ENCODE measurements at regions not wholly inside any gene's neighbourhood (a gene's known extent, or its start where the extent isn't known, plus 50 kb on each side); places are given as distances from the start of the nearest gene placed in this dataset.

DNA sequence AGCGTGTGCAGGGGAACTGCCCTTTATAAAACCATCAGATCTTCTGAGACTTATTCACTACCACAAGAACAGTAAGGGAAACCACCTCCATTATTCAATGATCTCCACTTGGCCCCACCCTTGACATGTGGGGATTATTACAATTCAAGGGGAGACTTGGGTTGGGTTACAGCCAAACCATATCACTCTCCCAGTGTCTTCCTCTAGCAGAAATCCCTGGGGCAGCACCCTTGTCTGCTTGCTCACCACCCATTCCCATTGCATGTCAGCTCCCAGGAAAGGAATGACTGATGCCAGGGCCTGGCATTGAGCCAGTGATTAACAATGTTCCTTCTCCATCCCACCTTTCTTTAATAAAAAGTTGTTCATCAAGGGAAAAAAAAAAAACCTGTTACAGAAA is 199.0 kb downstream of the IRX1 start (continued):
- TF ChIP-seq, protein P1, sequence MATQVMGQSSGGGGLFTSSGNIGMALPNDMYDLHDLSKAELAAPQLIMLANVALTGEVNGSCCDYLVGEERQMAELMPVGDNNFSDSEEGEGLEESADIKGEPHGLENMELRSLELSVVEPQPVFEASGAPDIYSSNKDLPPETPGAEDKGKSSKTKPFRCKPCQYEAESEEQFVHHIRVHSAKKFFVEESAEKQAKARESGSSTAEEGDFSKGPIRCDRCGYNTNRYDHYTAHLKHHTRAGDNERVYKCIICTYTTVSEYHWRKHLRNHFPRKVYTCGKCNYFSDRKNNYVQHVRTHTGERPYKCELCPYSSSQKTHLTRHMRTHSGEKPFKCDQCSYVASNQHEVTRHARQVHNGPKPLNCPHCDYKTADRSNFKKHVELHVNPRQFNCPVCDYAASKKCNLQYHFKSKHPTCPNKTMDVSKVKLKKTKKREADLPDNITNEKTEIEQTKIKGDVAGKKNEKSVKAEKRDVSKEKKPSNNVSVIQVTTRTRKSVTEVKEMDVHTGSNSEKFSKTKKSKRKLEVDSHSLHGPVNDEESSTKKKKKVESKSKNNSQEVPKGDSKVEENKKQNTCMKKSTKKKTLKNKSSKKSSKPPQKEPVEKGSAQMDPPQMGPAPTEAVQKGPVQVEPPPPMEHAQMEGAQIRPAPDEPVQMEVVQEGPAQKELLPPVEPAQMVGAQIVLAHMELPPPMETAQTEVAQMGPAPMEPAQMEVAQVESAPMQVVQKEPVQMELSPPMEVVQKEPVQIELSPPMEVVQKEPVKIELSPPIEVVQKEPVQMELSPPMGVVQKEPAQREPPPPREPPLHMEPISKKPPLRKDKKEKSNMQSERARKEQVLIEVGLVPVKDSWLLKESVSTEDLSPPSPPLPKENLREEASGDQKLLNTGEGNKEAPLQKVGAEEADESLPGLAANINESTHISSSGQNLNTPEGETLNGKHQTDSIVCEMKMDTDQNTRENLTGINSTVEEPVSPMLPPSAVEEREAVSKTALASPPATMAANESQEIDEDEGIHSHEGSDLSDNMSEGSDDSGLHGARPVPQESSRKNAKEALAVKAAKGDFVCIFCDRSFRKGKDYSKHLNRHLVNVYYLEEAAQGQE (IDR thresholded peaks at IDR 0.05): no peak
- no peak for TF ChIP-seq KDM1A (IDR thresholded peaks at IDR 0.05; ENCODE audit: low read depth)

DNA sequence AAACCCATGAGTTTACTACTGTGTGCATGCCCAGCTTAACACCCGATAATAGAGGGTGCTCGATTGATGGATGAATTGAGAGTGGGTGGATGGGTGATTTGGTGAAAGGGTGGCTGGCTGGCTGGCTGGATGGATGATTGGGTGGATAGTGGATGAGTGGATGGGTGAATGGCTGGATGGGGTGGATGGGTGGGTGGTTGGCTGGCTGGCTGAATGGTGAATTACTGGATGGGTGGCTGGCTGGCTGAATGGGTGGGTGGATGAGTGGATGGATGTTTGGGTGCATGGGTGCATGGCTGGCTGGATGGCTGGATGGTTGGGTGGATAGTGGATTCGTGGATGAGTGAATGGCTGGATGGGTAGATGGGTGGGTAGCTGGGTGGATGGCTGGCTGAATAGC is 201.1 kb downstream of the IRX1 start:
- no peak overlapping the region for H3K4me2 ChIP-seq
- CTCF ChIA-PET: no interaction called here
- no peak overlapping the region for H3K27ac ChIP-seq
- no peaks in the 10 kb centered on the region for H3K4me1 ChIP-seq
- ATAC-seq: no peak
- WGBS (ENCODE audit: missing lambda C conversion rate): 0% methylated on average over 3 of the region's 3 CpGs
- H3K4me3 ChIP-seq: no peak overlapping the region
- no peak for FAIRE-seq
- no peak for TF ChIP-seq RCOR1 (IDR thresholded peaks at IDR 0.05; ENCODE audit: low read depth, low read length)
- TF ChIP-seq RFX5 (IDR thresholded peaks at IDR 0.05): no peak
- H3K9me3 ChIP-seq: peaks cover 6% of the 10 kb centered on the region; the same call in 1 of the 3 replicates
- POLR2A ChIA-PET: no interaction called here
- DNase-seq (ENCODE audit: low read depth in 1 of 2, low spot score in 1 of 2): no peak

DNA sequence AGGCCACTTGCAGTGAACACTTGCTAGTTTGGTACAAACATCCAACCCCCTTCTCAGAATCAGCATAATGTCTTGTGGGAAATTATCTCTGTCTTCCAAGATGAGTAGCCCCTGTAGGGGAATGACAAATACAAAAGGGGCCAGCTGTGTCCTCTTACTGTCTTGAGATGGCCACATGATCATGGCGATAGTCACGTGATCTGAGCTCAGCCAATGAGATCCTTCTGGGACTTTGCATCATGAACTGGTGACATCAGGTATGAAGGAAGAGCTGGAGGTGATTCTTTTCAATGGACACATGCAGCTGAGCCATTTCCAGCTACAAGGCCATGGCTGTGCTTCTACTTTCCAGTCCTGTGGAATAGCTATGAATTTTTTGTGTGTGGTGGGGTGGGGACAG is 206.3 kb downstream of the IRX1 start:
- ChIA-PET CTCF (no interaction called here), POLR2A (no interaction called here)
- 0 out of 3 replicates have a peak, but pooled peaks cover 3% of the 10 kb centered on the region for H3K9me3 ChIP-seq
- H3K4me1 ChIP-seq: no peaks in the 10 kb centered on the region
- WGBS (ENCODE audit: missing lambda C conversion rate): 4% methylated on average over 2 of the region's 2 CpGs
- peak in 1 of 2 experiments; percentile 2 for DNase-seq (ENCODE audit: low read depth in 1 of 2, low spot score in 1 of 2)
- no peak for ATAC-seq
- FAIRE-seq: no peak
- TF ChIP-seq, protein P2, sequence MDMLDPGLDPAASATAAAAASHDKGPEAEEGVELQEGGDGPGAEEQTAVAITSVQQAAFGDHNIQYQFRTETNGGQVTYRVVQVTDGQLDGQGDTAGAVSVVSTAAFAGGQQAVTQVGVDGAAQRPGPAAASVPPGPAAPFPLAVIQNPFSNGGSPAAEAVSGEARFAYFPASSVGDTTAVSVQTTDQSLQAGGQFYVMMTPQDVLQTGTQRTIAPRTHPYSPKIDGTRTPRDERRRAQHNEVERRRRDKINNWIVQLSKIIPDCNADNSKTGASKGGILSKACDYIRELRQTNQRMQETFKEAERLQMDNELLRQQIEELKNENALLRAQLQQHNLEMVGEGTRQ (IDR thresholded peaks at IDR 0.05): peak; percentile 59
- TF ChIP-seq TP53 (CRISPR knock-in tag; IDR thresholded peaks at IDR 0.05): no peak
- H3K4me2 ChIP-seq: no peak overlapping the region
- no peak overlapping the region for H3K4me3 ChIP-seq
- no peak overlapping the region for H3K27ac ChIP-seq

DNA sequence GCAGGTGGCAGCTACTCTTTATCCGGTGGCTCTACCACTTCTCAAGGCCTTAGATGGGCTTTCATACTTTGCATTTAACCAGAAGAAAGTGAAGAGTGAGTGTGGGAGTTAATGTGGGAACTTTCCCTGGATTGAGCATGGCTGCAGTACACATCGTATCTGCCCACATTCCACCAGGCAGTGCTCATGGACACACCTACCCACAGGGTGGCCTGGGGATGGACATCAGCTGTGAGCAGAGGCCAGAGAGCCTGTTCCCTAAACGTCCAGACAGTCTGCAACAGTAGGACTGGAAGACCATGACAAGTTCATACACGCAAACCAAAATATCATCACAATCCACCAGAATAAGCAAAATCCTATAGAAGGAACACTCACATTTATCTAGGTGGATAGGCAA is 213.8 kb downstream of the IRX1 start:
- FAIRE-seq (no peak), DNase-seq (ENCODE audit: low read depth in 1 of 2, low spot score in 1 of 2) (no peak), ATAC-seq (no peak)
- no peaks in the 10 kb centered on the region for H3K9me3 ChIP-seq
- POLR2A ChIA-PET: no interaction called here
- no peak overlapping the region for H3K27ac ChIP-seq
- no peak overlapping the region for H3K4me2 ChIP-seq
- WGBS (ENCODE audit: missing lambda C conversion rate): 28% methylated on average over 4 of the region's 4 CpGs
- TF ChIP-seq, protein P3, sequence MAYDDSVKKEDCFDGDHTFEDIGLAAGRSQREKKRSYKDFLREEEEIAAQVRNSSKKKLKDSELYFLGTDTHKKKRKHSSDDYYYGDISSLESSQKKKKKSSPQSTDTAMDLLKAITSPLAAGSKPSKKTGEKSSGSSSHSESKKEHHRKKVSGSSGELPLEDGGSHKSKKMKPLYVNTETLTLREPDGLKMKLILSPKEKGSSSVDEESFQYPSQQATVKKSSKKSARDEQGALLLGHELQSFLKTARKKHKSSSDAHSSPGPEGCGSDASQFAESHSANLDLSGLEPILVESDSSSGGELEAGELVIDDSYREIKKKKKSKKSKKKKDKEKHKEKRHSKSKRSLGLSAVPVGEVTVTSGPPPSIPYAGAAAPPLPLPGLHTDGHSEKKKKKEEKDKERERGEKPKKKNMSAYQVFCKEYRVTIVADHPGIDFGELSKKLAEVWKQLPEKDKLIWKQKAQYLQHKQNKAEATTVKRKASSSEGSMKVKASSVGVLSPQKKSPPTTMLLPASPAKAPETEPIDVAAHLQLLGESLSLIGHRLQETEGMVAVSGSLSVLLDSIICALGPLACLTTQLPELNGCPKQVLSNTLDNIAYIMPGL (CRISPR knock-in tag; IDR thresholded peaks at IDR 0.05; ENCODE audit: borderline replicate concordance): no peak
- no peak for TF ChIP-seq NPAS2 (CRISPR knock-in tag; IDR thresholded peaks at IDR 0.05; ENCODE audit: borderline replicate concordance)
- TF ChIP-seq GATA3 (IDR thresholded peaks at IDR 0.05; ENCODE audit: borderline replicate concordance): no peak
- no peak for TF ChIP-seq RARB (CRISPR knock-in tag; IDR thresholded peaks at IDR 0.05)
- TF ChIP-seq ZFP36 (IDR thresholded peaks at IDR 0.05; ENCODE audit: borderline replicate concordance, partially characterized antibody): no peak
- TF ChIP-seq HDAC2 (IDR thresholded peaks at IDR 0.05): no peak
- no peak for TF ChIP-seq MYC (IDR thresholded peaks at IDR 0.05; ENCODE audit: borderline replicate concordance, low read length)
- TF ChIP-seq RNF2 (IDR thresholded peaks at IDR 0.05; ENCODE audit: borderline replicate concordance, low read depth): no peak
- no peak for TF ChIP-seq MAFK (IDR thresholded peaks at IDR 0.05; ENCODE audit: partially characterized antibody)
- TF ChIP-seq FOSL2 (IDR thresholded peaks at IDR 0.05): no peak
- TF ChIP-seq FOSL2 (CRISPR knock-in tag; IDR thresholded peaks at IDR 0.05): no peak
- no peak for TF ChIP-seq POLR2A (IDR thresholded peaks at IDR 0.05; ENCODE audit: low read length)
- no peak for TF ChIP-seq RAD21 (conservative IDR thresholded peaks at IDR 0.05 in 1 of 2, IDR thresholded peaks at IDR 0.05 in 1 of 2)
- no peak overlapping the region for H3K4me3 ChIP-seq
- CTCF ChIA-PET: no interaction called here
- H3K4me1 ChIP-seq: no peaks in the 10 kb centered on the region
